Sigmoid colon (tissue), 6 donors: ENCODE measurements at regions not wholly inside any gene's neighbourhood (a gene's known extent, or its start where the extent isn't known, plus 50 kb on each side); places are given as distances from the start of the nearest gene placed in this dataset.

Experiments
- DNase-seq: peaks from one replicate; pipeline ENCODE4 v3.0.0-alpha.2; 2019
- H3K27ac ChIP-seq, 4 donors: fragments of 200-600 bp; sonication (generic); one replicate each; pipeline ENCODE4 v1.5.1; 2016 to 2019; ENCODE audit warnings: mild to moderate bottlenecking in 1 of 4
- H3K27me3 ChIP-seq, 3 donors: fragments of 200-600 bp; sonication (generic); one replicate each; pipeline ENCODE4 v1.5.1; 2019; ENCODE audit warnings: mild to moderate bottlenecking in 1 of 3
- H3K36me3 ChIP-seq, 4 donors: fragments of 200-600 bp; sonication (generic); one replicate each; pipeline ENCODE4 v1.5.1; 2016 to 2019
- H3K4me1 ChIP-seq, 4 donors: fragments of 200-600 bp; sonication (generic); one replicate each; pipeline ENCODE4 v1.5.1; 2017 to 2019
- H3K4me3 ChIP-seq, 4 donors: fragments of 200-600 bp; sonication (generic); one replicate each; pipeline ENCODE4 v1.5.1; 2017 to 2019; ENCODE audit warnings: mild to moderate bottlenecking in 2 of 4, moderate library complexity in 1 of 4
- H3K9me3 ChIP-seq, 4 donors: fragments of 200-600 bp in 3 of 4; sonication (generic) in 3 of 4; one replicate each; pipeline versions ENCODE4 v1.5.1 to v1.6.1; 2013 to 2019
- EP300 ChIP-seq, 4 donors: sonication (generic); formaldehyde crosslinking; IDR thresholded peaks; one replicate each; pipeline ENCODE4 v1.6.1; 2017; ENCODE audit warnings: antibody characterized with exemption in 4 of 4
- POLR2A ChIP-seq, 2 donors: fragments of 450-650 bp; IDR thresholded peaks; one replicate each; pipeline ENCODE4 v1.6.1; 2016; ENCODE audit warnings: antibody characterized with exemption in 2 of 2, mild to moderate bottlenecking in 2 of 2, moderate library complexity in 2 of 2
- POLR2AphosphoS5 ChIP-seq, 4 donors: sonication (generic); formaldehyde crosslinking; IDR thresholded peaks; one replicate each; pipeline ENCODE4 v1.6.1; 2017; ENCODE audit warnings: antibody characterized with exemption in 4 of 4
- WGBS, 2 donors: extraction: QIAGEN DNeasy Blood & Tissue Kit; methylation state at CpG; one replicate each; pipeline ENCODE4 v1.1.7; 2013; 5-methylcytosine and 5-hydroxymethylcytosine counted together
- intact Hi-C: fragments of 100-400 bp; cut with DNase I; formaldehyde crosslinking; loops from one replicate; pipeline ENCODE4 v1.15.1; 2023
- TF ChIP-seq, protein P1 (sequence below), 4 experiments: fragments of 450-650 bp in 3 of 4; fragments of 200-600 bp in 1 of 4; IDR thresholded peaks; one replicate each; pipeline ENCODE4 v1.5.1; 2016 to 2019; ENCODE audit warnings: antibody characterized with exemption in 4 of 4, mild to moderate bottlenecking in 3 of 4, moderate library complexity in 2 of 4
- donor health status: healthy with polysubstance abuse.
- donor health status: healthy.

DNA sequence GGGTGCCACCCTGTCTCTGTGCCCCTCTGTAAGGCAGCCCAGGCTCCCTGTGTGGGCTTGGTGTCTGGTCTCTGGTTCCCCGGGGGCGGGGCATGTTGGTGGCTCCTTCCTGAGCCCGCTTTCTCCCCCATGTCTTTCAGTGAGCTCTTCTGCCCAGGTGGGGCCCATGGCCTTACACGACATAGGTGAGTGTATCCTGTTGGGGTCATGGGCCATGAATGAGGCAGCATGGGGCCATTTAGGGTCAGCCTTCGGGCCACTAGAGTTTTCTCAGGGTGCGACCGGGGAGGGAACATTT lies 195.1 kb downstream of the UBE3A start:
- intact Hi-C loops = no loop called here
- WGBS, 2 donors = 94 to 95% methylated on average over 7 of the region's 7 CpGs
- DNase-seq = no peak

GRCh38 chr15:25244731-25245585 lies 193.9 kb downstream of the UBE3A start:
- intact Hi-C loops = no loop called here
- no peak for DNase-seq
- 85 to 88% methylated on average over 15 of the region's 15 CpGs for WGBS, 2 donors
- no peak overlapping the region for H3K27ac ChIP-seq
- TF ChIP-seq EP300 (IDR thresholded peaks at IDR 0.05) = no peak
- TF ChIP-seq, protein P1, sequence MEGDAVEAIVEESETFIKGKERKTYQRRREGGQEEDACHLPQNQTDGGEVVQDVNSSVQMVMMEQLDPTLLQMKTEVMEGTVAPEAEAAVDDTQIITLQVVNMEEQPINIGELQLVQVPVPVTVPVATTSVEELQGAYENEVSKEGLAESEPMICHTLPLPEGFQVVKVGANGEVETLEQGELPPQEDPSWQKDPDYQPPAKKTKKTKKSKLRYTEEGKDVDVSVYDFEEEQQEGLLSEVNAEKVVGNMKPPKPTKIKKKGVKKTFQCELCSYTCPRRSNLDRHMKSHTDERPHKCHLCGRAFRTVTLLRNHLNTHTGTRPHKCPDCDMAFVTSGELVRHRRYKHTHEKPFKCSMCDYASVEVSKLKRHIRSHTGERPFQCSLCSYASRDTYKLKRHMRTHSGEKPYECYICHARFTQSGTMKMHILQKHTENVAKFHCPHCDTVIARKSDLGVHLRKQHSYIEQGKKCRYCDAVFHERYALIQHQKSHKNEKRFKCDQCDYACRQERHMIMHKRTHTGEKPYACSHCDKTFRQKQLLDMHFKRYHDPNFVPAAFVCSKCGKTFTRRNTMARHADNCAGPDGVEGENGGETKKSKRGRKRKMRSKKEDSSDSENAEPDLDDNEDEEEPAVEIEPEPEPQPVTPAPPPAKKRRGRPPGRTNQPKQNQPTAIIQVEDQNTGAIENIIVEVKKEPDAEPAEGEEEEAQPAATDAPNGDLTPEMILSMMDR (IDR thresholded peaks at IDR 0.05) = no peak
- no peak for TF ChIP-seq POLR2AphosphoS5 (IDR thresholded peaks at IDR 0.05)
- TF ChIP-seq POLR2A (IDR thresholded peaks at IDR 0.05) = no peak
- no peaks in the 10 kb centered on the region for H3K27me3 ChIP-seq
- peaks cover 0 to 27% (median 3%) of the 10 kb centered on the region in 4 donors for H3K9me3 ChIP-seq
- no peaks in the 10 kb centered on the region for H3K36me3 ChIP-seq
- no peaks in the 10 kb centered on the region for H3K4me1 ChIP-seq
- H3K4me3 ChIP-seq = no peak overlapping the region

More for the DNA sequence above, 195.1 kb downstream of the UBE3A start:
- Histone ChIP-seq H3K27me3 (no peaks in the 10 kb centered on the region), H3K4me3 (no peak overlapping the region), H3K36me3 (no peaks in the 10 kb centered on the region), H3K4me1 (no peaks in the 10 kb centered on the region), H3K27ac (no peak overlapping the region), H3K9me3 (peaks cover 0 to 27% (median 3%) of the 10 kb centered on the region in 4 donors)
- TF ChIP-seq EP300 (IDR thresholded peaks at IDR 0.05) = no peak
- TF ChIP-seq POLR2AphosphoS5 (IDR thresholded peaks at IDR 0.05) = no peak
- TF ChIP-seq, protein P1 (IDR thresholded peaks at IDR 0.05) = no peak

DNA sequence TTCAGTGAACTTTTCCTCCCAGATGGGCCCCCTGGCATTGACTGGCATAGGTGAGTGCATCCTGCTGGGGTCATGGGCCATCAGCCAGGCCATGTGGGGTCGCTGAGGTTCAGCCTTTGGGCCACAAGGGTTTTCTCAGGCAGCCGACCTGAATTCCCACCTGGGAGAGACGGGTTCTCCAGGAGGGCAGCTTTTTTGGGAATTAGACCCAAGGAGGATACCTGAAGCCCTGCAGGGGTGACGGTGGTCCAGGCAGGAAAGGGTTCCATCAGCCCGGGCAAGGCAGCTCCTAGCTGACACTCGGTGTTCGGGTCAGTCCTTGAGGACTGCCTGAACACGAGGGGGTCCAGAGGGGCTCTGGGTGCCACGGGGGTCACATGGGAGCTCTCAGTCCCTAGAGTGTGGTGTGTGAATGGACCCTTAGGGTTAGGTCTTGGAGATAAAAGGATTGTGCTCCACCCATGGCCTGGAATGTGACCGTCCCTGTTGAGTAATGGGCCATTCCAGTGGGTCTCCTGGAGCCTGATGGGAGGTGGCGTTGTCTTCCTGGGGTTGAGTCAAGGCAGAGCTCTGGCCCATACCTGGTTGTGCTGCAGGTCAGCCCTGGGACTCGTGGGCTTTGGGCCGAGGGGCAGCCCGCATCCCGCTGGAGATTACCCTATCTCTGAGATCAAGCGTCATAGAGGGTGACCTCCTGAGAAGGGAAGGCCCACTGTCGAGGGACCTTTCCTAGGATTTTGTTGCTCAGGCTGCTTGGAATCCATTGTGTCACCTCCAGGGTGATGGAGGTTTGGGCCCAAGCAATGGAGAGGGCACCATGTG lies 192.8 kb downstream of the UBE3A start:
- H3K36me3 ChIP-seq = no peaks in the 10 kb centered on the region
- H3K4me3 ChIP-seq = no peak overlapping the region
- H3K9me3 ChIP-seq = peaks cover 0 to 27% (median 3%) of the 10 kb centered on the region in 4 donors
- peak; percentile 41 for DNase-seq
- intact Hi-C loops = no loop called here
- 82 to 88% methylated on average over 17 of the region's 17 CpGs for WGBS, 2 donors
- no peak overlapping the region for H3K27ac ChIP-seq
- TF ChIP-seq, protein P1 (IDR thresholded peaks at IDR 0.05) = no peak
- TF ChIP-seq POLR2AphosphoS5 (IDR thresholded peaks at IDR 0.05) (no peak), POLR2A (IDR thresholded peaks at IDR 0.05) (no peak)
- no peaks in the 10 kb centered on the region for H3K4me1 ChIP-seq
- no peaks in the 10 kb centered on the region for H3K27me3 ChIP-seq

GRCh38 chr15:25246641-25247406 lies 192.0 kb downstream of the UBE3A start:
- DNase-seq = peak; percentile 48
- TF ChIP-seq POLR2A (IDR thresholded peaks at IDR 0.05) = no peak
- TF ChIP-seq POLR2AphosphoS5 (IDR thresholded peaks at IDR 0.05) = no peak
- TF ChIP-seq, protein P1 (IDR thresholded peaks at IDR 0.05) = no peak
- no peak for TF ChIP-seq EP300 (IDR thresholded peaks at IDR 0.05)
- H3K36me3 ChIP-seq = no peaks in the 10 kb centered on the region
- H3K4me3 ChIP-seq = no peak overlapping the region
- H3K9me3 ChIP-seq = peaks cover 0 to 27% (median 3%) of the 10 kb centered on the region in 4 donors
- intact Hi-C loops = no loop called here
- no peaks in the 10 kb centered on the region for H3K4me1 ChIP-seq
- 91 to 92% methylated on average over 20 of the region's 20 CpGs for whole genome bisulfite sequencing, 2 donors
- no peaks in the 10 kb centered on the region for H3K27me3 ChIP-seq
- H3K27ac ChIP-seq = no peak overlapping the region
